NT2/D1 (cell line): ENCODE measurements at regions not wholly inside any gene's neighbourhood (a gene's known extent, or its start where the extent isn't known, plus 50 kb on each side); places are given as distances from the start of the nearest gene placed in this dataset.

ENCODE experiments used
- DNase-seq: peaks from one replicate; pipeline ENCODE4 v3.0.0-alpha.2; 2011; ENCODE audit warnings: low read depth, low spot score
- H3K27me3 ChIP-seq: 2 replicates; pipeline ENCODE4 v1.6.0; 2011; ENCODE audit warnings: mild to moderate bottlenecking; ENCODE audit not compliant: insufficient read length, insufficient read depth
- H3K36me3 ChIP-seq: 2 replicates; pipeline ENCODE4 v1.6.1; 2011; ENCODE audit warnings: mild to moderate bottlenecking, low read length, mixed read lengths; ENCODE audit not compliant: insufficient read depth, insufficient read length
- H3K4me1 ChIP-seq: 2 replicates; pipeline ENCODE4 v1.5.1; 2011; ENCODE audit not compliant: insufficient read depth, insufficient read length
- H3K4me3 ChIP-seq: 2 replicates; pipeline ENCODE4 v1.5.1; 2011; ENCODE audit warnings: low read depth; ENCODE audit not compliant: insufficient read length
- H3K9ac ChIP-seq: 2 replicates; pipeline ENCODE4 v1.6.0; 2011; ENCODE audit warnings: low read depth; ENCODE audit not compliant: insufficient read length
- H3K9me3 ChIP-seq: 2 replicates; pipeline ENCODE4 v1.5.1; 2011; ENCODE audit warnings: mild to moderate bottlenecking, low read length; ENCODE audit not compliant: insufficient read depth
- SUZ12 ChIP-seq: IDR thresholded peaks from 2 replicates; pipeline ENCODE4 v1.6.1; 2011; ENCODE audit not compliant: insufficient read length, insufficient read depth; ENCODE audit errors: extremely low read depth
- YY1 ChIP-seq: IDR thresholded peaks from 2 replicates; pipeline ENCODE4 v1.6.1; 2011; ENCODE audit not compliant: insufficient read length, insufficient read depth
- ZNF274 ChIP-seq: IDR thresholded peaks from 2 replicates; pipeline ENCODE4 v1.6.1; 2011; ENCODE audit warnings: mild to moderate bottlenecking, low read depth, low read length

GRCh38 chr16:9401173-9401572, 309.7 kb downstream of the HAPSTR1 start:
- TF ChIP-seq YY1 = no peak
- no peak for TF ChIP-seq ZNF274
- no peak for TF ChIP-seq SUZ12
- Histone ChIP-seq H3K9ac (no peak overlapping the region), H3K27me3 (no peaks in the 10 kb centered on the region), H3K9me3 (no peaks in the 10 kb centered on the region), H3K4me1 (no peaks in the 10 kb centered on the region), H3K4me3 (no peak overlapping the region), H3K36me3 (no peaks in the 10 kb centered on the region)
- DNase-seq = no peak

DNA sequence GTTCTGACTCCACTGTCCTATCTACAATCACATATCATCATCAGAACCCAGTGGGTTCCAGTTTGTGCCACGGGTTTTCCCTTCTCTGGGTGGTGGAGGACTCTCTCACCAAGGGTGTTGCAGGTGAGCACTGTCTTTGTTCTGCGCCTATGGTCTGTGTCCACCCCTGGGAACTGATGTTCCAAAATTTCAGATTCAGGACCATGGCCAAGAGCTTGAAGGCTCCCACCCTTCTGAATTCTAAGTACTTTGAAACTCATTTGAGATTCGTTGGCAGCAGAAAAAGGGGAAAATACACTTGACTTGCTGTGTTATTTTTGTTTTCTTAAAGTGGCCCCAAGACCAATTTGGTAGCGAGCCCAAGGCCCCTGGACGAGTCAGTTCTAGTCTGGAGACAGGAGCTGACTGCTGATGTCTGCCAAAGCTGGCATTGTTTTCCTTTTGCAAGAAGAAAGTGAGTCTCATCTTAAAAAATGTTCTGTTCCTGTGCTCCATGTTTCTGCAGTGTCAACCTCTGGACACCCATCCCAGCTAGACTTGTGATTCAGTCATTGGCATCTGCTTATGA, 310.9 kb downstream of the HAPSTR1 start:
- DNase-seq = no peak
- H3K9me3 ChIP-seq = no peaks in the 10 kb centered on the region
- no peak for TF ChIP-seq SUZ12
- TF ChIP-seq ZNF274 = no peak
- no peak for TF ChIP-seq YY1

DNA sequence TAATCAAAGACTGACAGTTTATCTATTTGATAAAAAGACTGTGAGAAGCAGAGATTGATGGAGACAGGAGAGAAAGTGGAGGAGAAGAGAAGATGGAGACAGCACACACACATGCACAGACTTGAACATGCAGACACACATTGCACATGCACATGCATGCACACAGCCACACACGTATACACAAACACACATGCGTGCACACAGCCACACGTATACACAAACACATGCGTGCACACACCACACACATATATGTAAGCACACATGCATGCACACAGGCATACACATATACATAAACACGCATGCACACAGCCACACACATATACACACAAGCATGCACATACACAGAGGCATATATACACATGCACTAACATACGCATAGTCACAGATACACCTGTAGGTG, 313.4 kb downstream of the HAPSTR1 start:
- H3K9ac ChIP-seq = no peak overlapping the region
- H3K36me3 ChIP-seq = no peaks in the 10 kb centered on the region
- H3K4me3 ChIP-seq = no peak overlapping the region
- DNase-seq = no peak
- TF ChIP-seq YY1 = no peak
- no peak for TF ChIP-seq ZNF274
- no peak for TF ChIP-seq SUZ12
- no peaks in the 10 kb centered on the region for H3K27me3 ChIP-seq
- H3K9me3 ChIP-seq = no peaks in the 10 kb centered on the region
- no peaks in the 10 kb centered on the region for H3K4me1 ChIP-seq

More for the DNA sequence above, 310.9 kb downstream of the HAPSTR1 start:
- Histone ChIP-seq H3K9ac (no peak overlapping the region), H3K27me3 (no peaks in the 10 kb centered on the region), H3K4me1 (no peaks in the 10 kb centered on the region), H3K4me3 (no peak overlapping the region), H3K36me3 (no peaks in the 10 kb centered on the region)

- H3K27me3 ChIP-seq = no peaks in the 10 kb centered on the region
- H3K4me3 ChIP-seq = no peak overlapping the region
- no peaks in the 10 kb centered on the region for H3K36me3 ChIP-seq
- no peak for DNase-seq
- H3K4me1 ChIP-seq = no peaks in the 10 kb centered on the region
- no peak overlapping the region for H3K9ac ChIP-seq
- no peaks in the 10 kb centered on the region for H3K9me3 ChIP-seq
- TF ChIP-seq SUZ12 (no peak), ZNF274 (no peak), YY1 (no peak)
Measured at GRCh38 chr16:9406038-9406712, 314.7 kb downstream of the HAPSTR1 start.

- Histone ChIP-seq H3K27me3 (no peaks in the 10 kb centered on the region), H3K4me1 (no peaks in the 10 kb centered on the region)
Measured at GRCh38 chr16:9407206-9407758, 315.8 kb downstream of the HAPSTR1 start.

DNA sequence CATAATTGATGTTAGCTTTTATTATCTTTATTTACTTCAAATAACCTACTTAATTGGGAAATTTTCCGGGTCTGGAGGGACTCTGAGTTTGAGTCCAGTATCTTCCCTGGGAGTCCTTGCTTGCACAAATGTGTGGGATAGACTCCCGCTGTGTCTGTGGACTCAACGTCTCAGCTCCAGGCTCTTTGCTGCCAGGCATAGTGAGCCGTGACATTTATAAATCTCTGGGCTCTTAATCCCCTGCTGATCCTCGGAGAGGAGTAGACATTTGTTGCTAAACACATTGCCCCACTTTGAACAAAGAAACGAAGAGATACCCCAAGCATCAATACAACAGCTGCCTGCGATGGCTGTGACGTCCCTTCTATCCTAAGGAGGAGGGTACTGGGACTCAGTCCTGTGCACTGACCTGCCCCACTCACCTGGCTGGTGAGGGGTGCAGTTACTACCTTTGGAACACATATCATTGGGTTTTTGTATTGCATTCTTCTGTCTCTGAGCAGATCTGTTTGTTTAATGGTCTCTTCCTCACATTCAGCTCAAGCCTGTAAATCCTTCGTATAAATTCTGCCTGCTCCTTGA, 316.9 kb downstream of the HAPSTR1 start:
- Histone ChIP-seq H3K4me3 (no peak overlapping the region), H3K4me1 (no peaks in the 10 kb centered on the region), H3K9me3 (no peaks in the 10 kb centered on the region), H3K36me3 (no peaks in the 10 kb centered on the region), H3K27me3 (no peaks in the 10 kb centered on the region), H3K9ac (no peak overlapping the region)
- TF ChIP-seq SUZ12 (no peak), YY1 (no peak), ZNF274 (no peak)
- no peak for DNase-seq

More at GRCh38 chr16:9407206-9407758, 315.8 kb downstream of the HAPSTR1 start:
- Histone ChIP-seq H3K4me3 (no peak overlapping the region), H3K36me3 (no peaks in the 10 kb centered on the region), H3K9me3 (no peaks in the 10 kb centered on the region), H3K9ac (no peak overlapping the region)
- TF ChIP-seq YY1 (no peak), SUZ12 (no peak), ZNF274 (no peak)
- DNase-seq = no peak
